ENCODE measurements at regions not wholly inside any gene's neighbourhood (a gene's known extent, or its start where the extent isn't known, plus 50 kb on each side); places are given as distances from the start of the nearest gene placed in this dataset.

DNA sequence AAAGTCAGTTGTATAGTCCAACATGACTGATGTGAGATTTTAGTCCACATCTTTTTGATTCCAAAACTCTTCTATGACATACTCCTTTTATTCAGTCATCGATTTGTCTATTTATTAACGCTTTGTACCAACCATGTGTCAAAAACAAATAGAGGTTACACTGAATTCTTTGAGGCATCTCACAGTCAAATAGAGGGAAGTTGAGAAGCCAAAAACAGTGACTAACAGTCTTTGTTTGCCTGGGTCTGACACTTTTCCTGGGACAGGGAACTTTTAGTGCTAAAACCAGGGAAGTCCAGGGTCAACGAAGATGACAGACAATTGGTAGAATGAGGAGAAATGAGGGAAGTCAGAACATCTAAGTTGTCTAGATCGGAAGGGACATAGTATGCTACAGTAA, 169.9 kb upstream of the HS3ST1 start:
- TF ChIP-seq POLR2A (IDR thresholded peaks at IDR 0.05): no peak
- no peak for TF ChIP-seq POLR2AphosphoS5 (IDR thresholded peaks at IDR 0.05)
- TF ChIP-seq, protein P1, sequence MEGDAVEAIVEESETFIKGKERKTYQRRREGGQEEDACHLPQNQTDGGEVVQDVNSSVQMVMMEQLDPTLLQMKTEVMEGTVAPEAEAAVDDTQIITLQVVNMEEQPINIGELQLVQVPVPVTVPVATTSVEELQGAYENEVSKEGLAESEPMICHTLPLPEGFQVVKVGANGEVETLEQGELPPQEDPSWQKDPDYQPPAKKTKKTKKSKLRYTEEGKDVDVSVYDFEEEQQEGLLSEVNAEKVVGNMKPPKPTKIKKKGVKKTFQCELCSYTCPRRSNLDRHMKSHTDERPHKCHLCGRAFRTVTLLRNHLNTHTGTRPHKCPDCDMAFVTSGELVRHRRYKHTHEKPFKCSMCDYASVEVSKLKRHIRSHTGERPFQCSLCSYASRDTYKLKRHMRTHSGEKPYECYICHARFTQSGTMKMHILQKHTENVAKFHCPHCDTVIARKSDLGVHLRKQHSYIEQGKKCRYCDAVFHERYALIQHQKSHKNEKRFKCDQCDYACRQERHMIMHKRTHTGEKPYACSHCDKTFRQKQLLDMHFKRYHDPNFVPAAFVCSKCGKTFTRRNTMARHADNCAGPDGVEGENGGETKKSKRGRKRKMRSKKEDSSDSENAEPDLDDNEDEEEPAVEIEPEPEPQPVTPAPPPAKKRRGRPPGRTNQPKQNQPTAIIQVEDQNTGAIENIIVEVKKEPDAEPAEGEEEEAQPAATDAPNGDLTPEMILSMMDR (IDR thresholded peaks at IDR 0.05): no peak
- TF ChIP-seq EP300 (IDR thresholded peaks at IDR 0.05; ENCODE audit: low read depth): no peak

Data from transverse colon (tissue), 4 donors.